Keratinocyte (primary cell): ENCODE measurements at regions not wholly inside any gene's neighbourhood (a gene's known extent, or its start where the extent isn't known, plus 50 kb on each side); places are given as distances from the start of the nearest gene placed in this dataset.

Experiments
- EZH2 ChIP-seq: IDR thresholded peaks from one replicate; pipeline ENCODE4 v1.6.1; 2012; ENCODE audit warnings: inconsistent platforms, mild to moderate bottlenecking, low read length, moderate library complexity
- TF ChIP-seq, protein P1 (sequence below), 3 experiments: IDR thresholded peaks in 1 of 3; conservative IDR thresholded peaks in 1 of 3; optimal IDR thresholded peaks in 1 of 3; 2 replicates in 2 of 3; 3 replicates in 1 of 3; pipeline versions ENCODE3 to v1.5.1; 2011; ENCODE audit warnings: low read length in 3 of 3, mild to moderate bottlenecking in 3 of 3, moderate library complexity in 2 of 3, control low read depth in 1 of 3, inconsistent platforms in 1 of 3; ENCODE audit not compliant: insufficient read depth in 2 of 3; ENCODE audit errors: extremely low read depth in 1 of 3

GRCh38 chr1:193937308-193937707 is 750.9 kb upstream of the B3GALT2 start:
- TF ChIP-seq, protein P1, sequence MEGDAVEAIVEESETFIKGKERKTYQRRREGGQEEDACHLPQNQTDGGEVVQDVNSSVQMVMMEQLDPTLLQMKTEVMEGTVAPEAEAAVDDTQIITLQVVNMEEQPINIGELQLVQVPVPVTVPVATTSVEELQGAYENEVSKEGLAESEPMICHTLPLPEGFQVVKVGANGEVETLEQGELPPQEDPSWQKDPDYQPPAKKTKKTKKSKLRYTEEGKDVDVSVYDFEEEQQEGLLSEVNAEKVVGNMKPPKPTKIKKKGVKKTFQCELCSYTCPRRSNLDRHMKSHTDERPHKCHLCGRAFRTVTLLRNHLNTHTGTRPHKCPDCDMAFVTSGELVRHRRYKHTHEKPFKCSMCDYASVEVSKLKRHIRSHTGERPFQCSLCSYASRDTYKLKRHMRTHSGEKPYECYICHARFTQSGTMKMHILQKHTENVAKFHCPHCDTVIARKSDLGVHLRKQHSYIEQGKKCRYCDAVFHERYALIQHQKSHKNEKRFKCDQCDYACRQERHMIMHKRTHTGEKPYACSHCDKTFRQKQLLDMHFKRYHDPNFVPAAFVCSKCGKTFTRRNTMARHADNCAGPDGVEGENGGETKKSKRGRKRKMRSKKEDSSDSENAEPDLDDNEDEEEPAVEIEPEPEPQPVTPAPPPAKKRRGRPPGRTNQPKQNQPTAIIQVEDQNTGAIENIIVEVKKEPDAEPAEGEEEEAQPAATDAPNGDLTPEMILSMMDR (optimal IDR thresholded peaks at IDR 0.05 in 1 of 3, IDR thresholded peaks at IDR 0.05 in 1 of 3, conservative IDR thresholded peaks at IDR 0.05 in 1 of 3; ENCODE audit: extremely low read depth in 1 of 3, insufficient read depth in 2 of 3, low read length in 3 of 3) = no peak
- no peak for TF ChIP-seq EZH2
